ENCODE measurements at regions not wholly inside any gene's neighbourhood (a gene's known extent, or its start where the extent isn't known, plus 50 kb on each side); places are given as distances from the start of the nearest gene placed in this dataset.

DNA sequence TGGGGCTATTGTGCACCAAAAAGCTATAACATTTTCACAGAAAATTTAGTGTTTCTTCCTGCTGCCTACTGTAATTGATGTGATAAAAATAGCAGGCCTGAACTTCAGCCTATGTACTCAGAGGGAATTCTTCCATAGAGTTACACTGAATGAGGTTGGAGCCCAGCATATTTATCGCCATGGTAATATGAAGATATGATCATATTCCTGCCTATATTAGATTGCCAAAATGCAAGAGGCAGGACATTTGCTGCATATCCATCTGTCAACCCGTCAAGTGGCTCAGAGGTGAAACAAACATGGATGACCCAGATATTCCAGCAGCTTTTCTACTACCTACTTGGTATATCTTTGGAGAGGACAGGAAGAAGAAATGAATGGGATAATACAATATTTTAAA lies 1150.6 kb downstream of the TBL1XR1 start:
- no peak for TF ChIP-seq CTCF (IDR thresholded peaks at IDR 0.05; ENCODE audit: borderline replicate concordance, extremely low read depth, low read length, poor library complexity, severe bottlenecking)
- TF ChIP-seq EZH2 (IDR thresholded peaks at IDR 0.05; ENCODE audit: borderline replicate concordance, low read depth, low read length, severe bottlenecking): no peak
